Endothelial cell (in vitro differentiated cells): ENCODE measurements at regions not wholly inside any gene's neighbourhood (a gene's known extent, or its start where the extent isn't known, plus 50 kb on each side); places are given as distances from the start of the nearest gene placed in this dataset.
A peak's percentile ranks its signal among the peaks of the same experiment; 100 is the strongest.
"Not testable (repeated sequence)": the region's sequence is repeated elsewhere in the genome, so short reads cannot be mapped to it uniquely, and the experiment has no call there.

Experiments used
- DNase-seq: peaks from one replicate; pipeline ENCODE4 v3.0.0; 2021; ENCODE audit warnings: low spot score
- H3K27ac Mint-ChIP-seq: one replicate; pipeline ENCODE4 v1.8.0; 2021; ENCODE audit warnings: mixed read lengths, inconsistent platforms; ENCODE audit not compliant: unreplicated experiment
- H3K27me3 Mint-ChIP-seq: one replicate; pipeline ENCODE4 v1.8.0; 2021; ENCODE audit warnings: mild to moderate bottlenecking, moderate library complexity, mixed read lengths, inconsistent platforms; ENCODE audit not compliant: unreplicated experiment
- H3K36me3 Mint-ChIP-seq: one replicate; pipeline ENCODE4 v1.8.0; 2021; ENCODE audit warnings: mild to moderate bottlenecking, low read depth, mixed read lengths, inconsistent platforms; ENCODE audit not compliant: unreplicated experiment
- H3K4me1 Mint-ChIP-seq: one replicate; pipeline ENCODE4 v1.8.0; 2021; ENCODE audit warnings: mild to moderate bottlenecking, mixed read lengths, inconsistent platforms; ENCODE audit not compliant: unreplicated experiment
- H3K4me3 Mint-ChIP-seq: one replicate; pipeline ENCODE4 v1.8.0; 2021; ENCODE audit warnings: mild to moderate bottlenecking, mixed read lengths, inconsistent platforms; ENCODE audit not compliant: unreplicated experiment
- H3K9me3 Mint-ChIP-seq: one replicate; pipeline ENCODE4 v1.8.0; 2021; ENCODE audit warnings: mixed read lengths, inconsistent platforms; ENCODE audit not compliant: unreplicated experiment
- CTCF ChIP-seq: fragments of 200-600 bp; sonication (generic); IDR thresholded peaks from one replicate; pipeline ENCODE4 v1.5.0; 2021; ENCODE audit warnings: antibody characterized with exemption; ENCODE audit not compliant: unreplicated experiment

GRCh38 chr12:76666290-76666835, 97.6 kb upstream of the ZDHHC17 start:
- no peak overlapping the region for H3K27ac Mint-ChIP-seq
- no peak overlapping the region for H3K4me3 Mint-ChIP-seq
- no peak for DNase-seq
- H3K36me3 Mint-ChIP-seq, result no peaks in the 10 kb centered on the region
- TF ChIP-seq CTCF, result no peak
- H3K4me1 Mint-ChIP-seq, result peaks cover 32% of the 10 kb centered on the region
- H3K27me3 Mint-ChIP-seq, result peaks cover 5% of the 10 kb centered on the region
- H3K9me3 Mint-ChIP-seq, result no peaks in the 10 kb centered on the region

GRCh38 chr12:76669981-76670380, 93.9 kb upstream of the ZDHHC17 start:
- Mint-ChIP-seq H3K4me3 (no peak overlapping the region), H3K27ac (peak overlapping the region; percentile 53), H3K27me3 (peaks cover 3% of the 10 kb centered on the region), H3K4me1 (peaks cover 19% of the 10 kb centered on the region), H3K36me3 (no peaks in the 10 kb centered on the region), H3K9me3 (no peaks in the 10 kb centered on the region)
- no peak for DNase-seq
- no peak for TF ChIP-seq CTCF

GRCh38 chr12:76670776-76671175, 93.1 kb upstream of the ZDHHC17 start:
- no peaks in the 10 kb centered on the region for H3K9me3 Mint-ChIP-seq
- no peaks in the 10 kb centered on the region for H3K36me3 Mint-ChIP-seq
- no peak for DNase-seq
- peaks cover 3% of the 10 kb centered on the region for H3K27me3 Mint-ChIP-seq
- H3K4me1 Mint-ChIP-seq, result peaks cover 11% of the 10 kb centered on the region
- no peak for TF ChIP-seq CTCF
- H3K4me3 Mint-ChIP-seq, result no peak overlapping the region
- no peak overlapping the region for H3K27ac Mint-ChIP-seq

GRCh38 chr12:76674669-76675315, 89.1 kb upstream of the ZDHHC17 start:
- H3K36me3 Mint-ChIP-seq, result no peaks in the 10 kb centered on the region
- DNase-seq, result no peak
- peaks cover 3% of the 10 kb centered on the region for H3K27me3 Mint-ChIP-seq
- TF ChIP-seq CTCF, result no peak
- H3K4me1 Mint-ChIP-seq, result peaks cover 3% of the 10 kb centered on the region
- H3K4me3 Mint-ChIP-seq, result no peak overlapping the region
- H3K9me3 Mint-ChIP-seq, result no peaks in the 10 kb centered on the region
- no peak overlapping the region for H3K27ac Mint-ChIP-seq

- H3K27me3 Mint-ChIP-seq, H3K9me3 Mint-ChIP-seq, H3K4me3 Mint-ChIP-seq, DNase-seq, H3K27ac Mint-ChIP-seq, H3K36me3 Mint-ChIP-seq, H3K4me1 Mint-ChIP-seq: not testable (repeated sequence)
Measured at GRCh38 chr12:76676261-76676660, 87.7 kb upstream of the ZDHHC17 start.
